CD4-positive, alpha-beta T cell treated with Interleukin-15 for 4 hours (primary cell): ENCODE measurements at regions not wholly inside any gene's neighbourhood (a gene's known extent, or its start where the extent isn't known, plus 50 kb on each side); places are given as distances from the start of the nearest gene placed in this dataset.
A peak's percentile ranks its signal among the peaks of the same experiment; 100 is the strongest.
"Not testable (repeated sequence)": the region's sequence is repeated elsewhere in the genome, so short reads cannot be mapped to it uniquely, and the experiment has no call there.

Source experiments
- DNase-seq: peaks from one replicate; pipeline ENCODE4 v3.0.0-alpha.2; 2020; ENCODE audit warnings: low spot score

GRCh38 chr10:91003379-91003778 lies 82.5 kb upstream of the ANKRD1 start:
- not testable (repeated sequence) for DNase-seq

GRCh38 chr10:91005276-91005675 lies 84.4 kb upstream of the ANKRD1 start:
- DNase-seq: not testable (repeated sequence)

- DNase-seq: peak; percentile 81
Measured at GRCh38 chr10:91006001-91006751, 85.3 kb upstream of the ANKRD1 start.

GRCh38 chr10:91006752-91007346 lies 86.0 kb upstream of the ANKRD1 start:
- DNase-seq: no peak

- no peak for DNase-seq
Measured at GRCh38 chr10:91007655-91008054, 86.8 kb upstream of the ANKRD1 start.

GRCh38 chr10:91009121-91009520 lies 88.2 kb upstream of the ANKRD1 start:
- DNase-seq: no peak

- DNase-seq: no peak
Measured at GRCh38 chr10:91010952-91011351, 90.1 kb upstream of the ANKRD1 start.

GRCh38 chr10:91012502-91012901 lies 91.6 kb upstream of the ANKRD1 start:
- no peak for DNase-seq

- no peak for DNase-seq
Measured at GRCh38 chr10:91013985-91014384, 93.1 kb upstream of the ANKRD1 start.

- no peak for DNase-seq
Measured at GRCh38 chr10:91017198-91017597, 96.3 kb upstream of the ANKRD1 start.

GRCh38 chr10:91021901-91022300 lies 101.0 kb upstream of the ANKRD1 start:
- DNase-seq: no peak

- DNase-seq: no peak
Measured at GRCh38 chr10:91022390-91022789, 101.5 kb upstream of the ANKRD1 start.

- no peak for DNase-seq
Measured at GRCh38 chr10:91022924-91023699, 102.2 kb upstream of the ANKRD1 start.

GRCh38 chr10:91023700-91024398 lies 103.0 kb upstream of the ANKRD1 start:
- no peak for DNase-seq

GRCh38 chr10:91024541-91024940 lies 103.7 kb upstream of the ANKRD1 start:
- DNase-seq: no peak

- no peak for DNase-seq
Measured at GRCh38 chr10:91032611-91033206, 111.8 kb upstream of the ANKRD1 start.

- DNase-seq: no peak
Measured at GRCh38 chr10:91033324-91033950, 112.5 kb upstream of the ANKRD1 start.

GRCh38 chr10:91034042-91034441 lies 113.2 kb upstream of the ANKRD1 start:
- DNase-seq: peak; percentile 25

- DNase-seq: no peak
Measured at GRCh38 chr10:91034494-91035159, 113.7 kb upstream of the ANKRD1 start.

GRCh38 chr10:91035650-91036292 lies 114.9 kb upstream of the ANKRD1 start:
- DNase-seq: no peak
